ENCODE measurements at regions not wholly inside any gene's neighbourhood (a gene's known extent, or its start where the extent isn't known, plus 50 kb on each side); places are given as distances from the start of the nearest gene placed in this dataset.
"Not testable (repeated sequence)": the region's sequence is repeated elsewhere in the genome, so short reads cannot be mapped to it uniquely, and the experiment has no call there.

DNA sequence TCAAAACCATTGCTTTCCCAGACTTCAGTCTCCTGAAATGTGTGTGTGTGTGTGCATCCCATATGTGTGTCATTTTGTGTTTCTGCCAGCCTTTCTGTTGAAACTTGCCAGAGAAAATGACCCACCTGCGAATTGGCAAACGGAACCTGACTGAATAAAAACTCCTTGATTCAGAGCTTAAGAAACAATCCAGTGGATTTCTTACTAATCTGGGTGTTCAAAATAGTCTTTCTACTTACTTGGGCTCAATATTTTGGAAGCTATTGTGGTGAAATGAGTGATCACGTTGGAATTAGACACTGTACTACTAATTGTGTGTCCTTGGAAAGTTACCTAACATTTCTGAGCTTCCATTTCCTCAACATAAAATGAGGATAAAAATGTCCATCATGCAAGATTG is 138.9 kb upstream of the ERG start:
- TF ChIP-seq, protein P1, sequence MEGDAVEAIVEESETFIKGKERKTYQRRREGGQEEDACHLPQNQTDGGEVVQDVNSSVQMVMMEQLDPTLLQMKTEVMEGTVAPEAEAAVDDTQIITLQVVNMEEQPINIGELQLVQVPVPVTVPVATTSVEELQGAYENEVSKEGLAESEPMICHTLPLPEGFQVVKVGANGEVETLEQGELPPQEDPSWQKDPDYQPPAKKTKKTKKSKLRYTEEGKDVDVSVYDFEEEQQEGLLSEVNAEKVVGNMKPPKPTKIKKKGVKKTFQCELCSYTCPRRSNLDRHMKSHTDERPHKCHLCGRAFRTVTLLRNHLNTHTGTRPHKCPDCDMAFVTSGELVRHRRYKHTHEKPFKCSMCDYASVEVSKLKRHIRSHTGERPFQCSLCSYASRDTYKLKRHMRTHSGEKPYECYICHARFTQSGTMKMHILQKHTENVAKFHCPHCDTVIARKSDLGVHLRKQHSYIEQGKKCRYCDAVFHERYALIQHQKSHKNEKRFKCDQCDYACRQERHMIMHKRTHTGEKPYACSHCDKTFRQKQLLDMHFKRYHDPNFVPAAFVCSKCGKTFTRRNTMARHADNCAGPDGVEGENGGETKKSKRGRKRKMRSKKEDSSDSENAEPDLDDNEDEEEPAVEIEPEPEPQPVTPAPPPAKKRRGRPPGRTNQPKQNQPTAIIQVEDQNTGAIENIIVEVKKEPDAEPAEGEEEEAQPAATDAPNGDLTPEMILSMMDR (IDR thresholded peaks at IDR 0.05; ENCODE audit: borderline replicate concordance, insufficient read depth, low read depth, low read length) = no peak
- H3K4me3 ChIP-seq (ENCODE audit: low read depth, low read length) = no peak overlapping the region

DNA sequence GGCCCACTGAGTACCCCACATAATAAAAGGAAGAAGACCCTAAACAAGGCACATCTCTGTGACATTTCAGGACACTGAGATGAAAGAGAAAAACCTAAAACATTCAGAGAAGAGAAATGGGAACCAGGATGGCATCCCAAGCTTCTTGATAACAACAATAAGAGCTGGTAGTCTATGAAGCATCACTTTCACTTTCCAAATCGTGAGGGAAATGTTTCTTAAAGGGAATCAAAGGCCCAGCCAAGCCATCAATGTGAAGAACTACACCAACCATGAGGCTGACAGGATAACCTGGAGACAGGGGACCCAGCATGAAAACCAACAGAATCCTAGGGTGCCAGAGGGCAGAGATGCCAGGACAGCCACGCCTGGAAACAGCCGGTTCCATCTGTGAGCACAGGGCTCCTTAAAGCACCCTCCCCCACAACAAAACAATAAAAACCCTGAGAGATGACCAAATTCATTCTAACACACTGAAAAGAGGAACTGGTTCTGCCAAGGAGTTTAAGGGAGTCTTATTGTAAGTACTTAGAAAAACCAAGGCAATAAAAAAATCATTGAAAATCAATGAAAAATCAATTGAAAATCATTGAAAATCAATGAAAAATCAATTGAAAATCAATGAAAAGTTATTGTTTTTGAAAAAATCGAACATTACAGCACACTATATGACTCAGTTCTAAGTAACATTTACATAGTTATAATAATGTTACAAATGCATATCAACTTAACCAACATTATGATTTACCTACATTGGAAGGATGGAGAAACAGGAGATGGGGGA is 141.5 kb upstream of the ERG start:
- TF ChIP-seq, protein P1 (IDR thresholded peaks at IDR 0.05; ENCODE audit: borderline replicate concordance, insufficient read depth, low read depth, low read length) = no peak

DNA sequence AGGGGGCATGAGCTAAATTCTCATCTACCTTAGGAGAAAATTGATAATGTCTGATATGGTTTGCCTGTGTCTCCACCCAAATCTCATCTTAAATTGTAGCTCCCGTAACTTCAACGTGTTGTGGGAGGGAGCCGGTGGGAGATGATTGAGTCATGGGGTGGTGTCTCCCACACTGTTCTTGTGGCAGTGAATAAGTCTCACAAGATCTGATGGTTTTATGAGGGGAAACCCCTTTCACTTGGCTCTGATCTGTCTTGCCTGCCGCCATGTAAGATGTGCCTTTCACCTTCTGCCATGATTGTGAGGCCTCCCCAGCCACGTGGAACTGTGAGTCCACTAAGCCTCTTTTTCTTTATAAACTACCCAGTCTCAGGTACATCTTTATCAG is 142.1 kb upstream of the ERG start:
- not testable (repeated sequence) for H3K4me3 ChIP-seq (ENCODE audit: low read depth, low read length)

More for the DNA sequence above, 141.5 kb upstream of the ERG start:
- no peak overlapping the region for H3K4me3 ChIP-seq (ENCODE audit: low read depth, low read length)

DNA sequence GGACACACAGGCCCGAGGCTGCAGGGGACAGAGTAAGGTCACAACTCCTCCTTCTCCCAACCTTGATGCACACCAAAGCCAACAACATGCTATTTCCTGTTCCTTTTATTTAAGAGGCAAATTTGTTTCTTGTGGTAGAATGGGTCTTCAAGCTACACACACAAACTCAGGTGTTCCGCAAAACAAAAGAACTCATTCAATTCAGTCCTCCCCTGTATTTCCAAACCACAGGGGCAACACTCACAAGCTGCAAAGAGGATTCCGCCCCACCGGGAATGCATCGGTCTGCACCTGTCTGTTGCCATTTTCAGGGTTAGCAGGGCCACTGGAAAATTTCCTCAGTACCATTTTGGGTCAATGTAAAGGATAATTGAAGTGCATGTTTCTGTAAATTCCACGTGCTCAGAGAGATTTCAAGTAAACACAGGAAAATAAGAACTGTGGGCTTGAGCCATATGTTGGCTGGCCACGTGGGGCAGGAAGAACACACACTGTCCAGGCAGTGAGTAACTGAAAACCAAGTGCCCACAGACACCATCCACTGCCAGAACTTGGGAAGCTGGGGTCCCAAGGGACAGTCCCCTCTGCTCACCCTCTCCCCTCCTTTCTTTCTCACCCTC is 145.2 kb upstream of the ERG start:
- TF ChIP-seq, protein P1 (IDR thresholded peaks at IDR 0.05; ENCODE audit: borderline replicate concordance, insufficient read depth, low read depth, low read length) = no peak
- H3K4me3 ChIP-seq (ENCODE audit: low read depth, low read length) = no peak overlapping the region

DNA sequence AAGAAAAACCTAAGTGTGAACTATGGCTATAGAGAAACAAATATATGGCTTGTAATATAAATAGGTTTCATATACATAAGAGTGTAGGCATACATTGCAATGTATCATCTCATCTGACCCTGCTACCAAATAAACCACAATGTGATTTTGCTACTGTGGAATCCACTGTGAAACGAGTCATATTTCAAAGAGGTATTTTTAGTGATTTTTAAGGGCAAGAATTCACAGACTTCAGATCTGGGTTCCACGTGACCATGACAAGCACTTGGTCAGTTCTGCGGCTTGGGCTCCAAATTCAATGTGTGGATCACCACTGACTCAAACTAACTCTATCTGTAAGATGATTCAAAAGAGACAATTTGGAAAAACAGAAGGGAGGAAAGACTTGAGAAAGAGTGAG is 147.0 kb upstream of the ERG start:
- TF ChIP-seq, protein P1 (IDR thresholded peaks at IDR 0.05; ENCODE audit: borderline replicate concordance, insufficient read depth, low read depth, low read length) = no peak
- no peak overlapping the region for H3K4me3 ChIP-seq (ENCODE audit: low read depth, low read length)

DNA sequence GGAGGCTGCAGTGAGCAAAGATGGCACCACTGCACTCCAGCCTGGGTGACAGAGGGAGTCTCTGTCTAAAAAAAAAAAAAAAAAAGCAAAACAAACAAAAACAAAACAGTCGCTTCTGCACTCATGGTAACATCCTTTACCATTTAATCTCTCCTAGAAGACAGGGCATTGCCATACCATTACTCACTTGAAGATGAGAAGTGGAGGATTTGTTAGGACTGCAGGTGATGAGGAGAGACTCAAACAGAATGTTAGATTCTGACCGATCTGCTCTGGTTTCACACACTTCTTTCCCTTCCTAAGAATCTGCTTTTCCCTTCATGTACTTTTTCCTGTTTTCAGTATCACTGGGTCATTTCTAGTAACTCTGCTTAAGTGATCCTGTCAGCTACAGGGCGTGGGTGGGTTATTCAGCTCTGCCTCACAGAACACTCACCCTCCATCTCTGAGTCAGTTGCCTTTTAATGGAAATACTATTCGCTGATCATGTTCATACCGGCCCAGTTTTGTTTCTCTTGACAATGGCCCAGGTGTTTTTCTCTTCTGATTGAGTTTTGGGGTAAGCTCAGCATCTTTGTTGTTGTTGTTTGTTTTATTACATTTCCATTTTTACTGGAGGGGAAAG is 148.0 kb upstream of the ERG start:
- H3K4me3 ChIP-seq (ENCODE audit: low read depth, low read length) = no peak overlapping the region
- TF ChIP-seq, protein P1 (IDR thresholded peaks at IDR 0.05; ENCODE audit: borderline replicate concordance, insufficient read depth, low read depth, low read length) = no peak

DNA sequence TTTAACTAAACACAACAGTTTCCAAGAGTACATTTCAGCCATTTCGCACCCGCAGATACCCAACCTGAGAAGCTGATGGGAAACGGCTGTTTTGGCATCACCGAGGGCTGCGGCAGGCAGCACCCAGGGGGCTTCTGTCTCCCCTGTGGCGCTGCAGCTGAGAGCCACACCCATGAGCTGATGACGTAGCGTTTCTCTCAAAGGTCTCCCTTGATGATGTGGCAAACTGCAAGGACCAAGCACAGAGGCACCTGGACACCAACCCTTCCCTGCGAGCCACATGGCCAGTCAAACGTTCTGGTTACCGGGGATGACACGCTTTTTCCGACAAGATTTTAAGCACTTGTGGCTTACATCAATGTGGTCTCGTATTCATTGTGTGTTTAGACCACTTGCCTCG is 150.8 kb upstream of the ERG start:
- TF ChIP-seq, protein P1 (IDR thresholded peaks at IDR 0.05; ENCODE audit: borderline replicate concordance, insufficient read depth, low read depth, low read length) = no peak
- H3K4me3 ChIP-seq (ENCODE audit: low read depth, low read length) = no peak overlapping the region
